OCI-LY7 (cell line): ENCODE measurements at regions not wholly inside any gene's neighbourhood (a gene's known extent, or its start where the extent isn't known, plus 50 kb on each side); places are given as distances from the start of the nearest gene placed in this dataset.

Source experiments
- EZH2phosphoT487 ChIP-seq: fragments of 200-600 bp; sonication (generic); IDR thresholded peaks from 2 replicates; pipeline ENCODE4 v1.6.1; 2018; ENCODE audit warnings: low read depth, borderline replicate concordance, mild to moderate bottlenecking, mixed run types, antibody characterized with exemption, low read length, moderate library complexity, mixed read lengths
- TF ChIP-seq, protein P1 (sequence below): fragments of 200-600 bp; sonication (generic); conservative IDR thresholded peaks from 2 replicates; pipeline ENCODE4 v1.5.1; 2014; ENCODE audit warnings: mild to moderate bottlenecking, antibody characterized with exemption, low read length, moderate library complexity, mixed read lengths

DNA sequence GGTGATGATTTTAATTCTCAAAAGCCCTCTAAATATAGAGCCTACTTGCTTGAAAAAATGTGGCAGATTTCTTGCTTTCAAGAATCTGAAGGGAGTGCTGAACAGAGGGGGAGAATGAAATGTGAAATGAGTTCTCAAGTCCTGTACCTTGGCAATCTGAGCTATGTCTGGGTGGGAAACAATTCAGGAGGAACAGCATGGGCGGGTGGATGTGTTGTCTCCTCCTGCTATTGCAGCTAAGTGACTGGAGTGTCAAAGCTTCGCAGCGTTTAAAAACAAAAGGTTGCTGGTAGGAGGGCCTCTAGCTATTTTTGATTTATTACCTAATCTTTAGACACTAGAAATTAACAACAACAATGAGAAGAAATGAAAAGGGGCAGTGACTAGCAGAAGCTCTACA, 102.5 kb upstream of the ARG1 start:
- TF ChIP-seq, protein P1, sequence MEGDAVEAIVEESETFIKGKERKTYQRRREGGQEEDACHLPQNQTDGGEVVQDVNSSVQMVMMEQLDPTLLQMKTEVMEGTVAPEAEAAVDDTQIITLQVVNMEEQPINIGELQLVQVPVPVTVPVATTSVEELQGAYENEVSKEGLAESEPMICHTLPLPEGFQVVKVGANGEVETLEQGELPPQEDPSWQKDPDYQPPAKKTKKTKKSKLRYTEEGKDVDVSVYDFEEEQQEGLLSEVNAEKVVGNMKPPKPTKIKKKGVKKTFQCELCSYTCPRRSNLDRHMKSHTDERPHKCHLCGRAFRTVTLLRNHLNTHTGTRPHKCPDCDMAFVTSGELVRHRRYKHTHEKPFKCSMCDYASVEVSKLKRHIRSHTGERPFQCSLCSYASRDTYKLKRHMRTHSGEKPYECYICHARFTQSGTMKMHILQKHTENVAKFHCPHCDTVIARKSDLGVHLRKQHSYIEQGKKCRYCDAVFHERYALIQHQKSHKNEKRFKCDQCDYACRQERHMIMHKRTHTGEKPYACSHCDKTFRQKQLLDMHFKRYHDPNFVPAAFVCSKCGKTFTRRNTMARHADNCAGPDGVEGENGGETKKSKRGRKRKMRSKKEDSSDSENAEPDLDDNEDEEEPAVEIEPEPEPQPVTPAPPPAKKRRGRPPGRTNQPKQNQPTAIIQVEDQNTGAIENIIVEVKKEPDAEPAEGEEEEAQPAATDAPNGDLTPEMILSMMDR: no peak
- TF ChIP-seq EZH2phosphoT487: no peak
